ENCODE measurements at regions not wholly inside any gene's neighbourhood (a gene's known extent, or its start where the extent isn't known, plus 50 kb on each side); places are given as distances from the start of the nearest gene placed in this dataset.
"Not testable (repeated sequence)": the region's sequence is repeated elsewhere in the genome, so short reads cannot be mapped to it uniquely, and the experiment has no call there.

DNA sequence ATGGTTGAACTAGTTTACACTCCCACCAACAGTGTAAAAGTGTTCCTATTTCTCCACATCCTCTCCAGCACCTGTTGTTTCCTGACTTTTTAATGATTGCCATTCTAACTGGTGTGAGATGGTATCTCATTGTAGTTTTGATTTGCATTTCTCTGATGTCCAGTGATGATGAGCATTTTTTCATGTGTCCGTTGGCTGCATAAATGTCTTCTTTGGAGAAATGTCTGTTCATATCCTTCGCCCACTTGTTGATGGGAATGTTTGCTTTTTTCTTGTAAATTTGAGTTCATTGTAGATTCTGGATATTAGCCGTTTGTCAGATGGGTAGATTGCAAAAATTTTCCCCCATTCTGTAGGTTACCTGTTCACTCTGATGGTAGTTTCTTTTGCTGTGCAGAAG is 155.0 kb upstream of the CNKSR2 start:
- not testable (repeated sequence) for DNase-seq (ENCODE audit: low spot score)

DNA sequence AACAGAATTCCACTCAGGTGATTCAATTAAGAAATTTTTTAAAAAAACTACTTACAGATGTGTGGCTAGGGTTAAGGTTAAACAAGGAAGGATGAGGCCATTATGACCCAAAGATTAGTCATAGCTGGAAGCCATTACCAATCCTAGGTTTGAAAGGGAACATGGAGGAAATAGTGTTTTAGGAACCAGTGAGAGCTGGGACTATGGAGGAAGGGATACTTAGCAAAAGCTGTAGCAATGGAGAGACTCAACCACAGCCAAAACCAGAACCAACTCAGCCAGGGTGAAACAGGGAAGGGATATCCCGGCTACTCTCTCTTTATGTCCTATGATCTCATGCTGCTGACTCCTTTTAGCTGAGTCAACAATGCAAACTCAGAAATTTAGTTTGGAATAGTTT is 148.6 kb upstream of the CNKSR2 start:
- DNase-seq (ENCODE audit: low spot score): no peak

DNA sequence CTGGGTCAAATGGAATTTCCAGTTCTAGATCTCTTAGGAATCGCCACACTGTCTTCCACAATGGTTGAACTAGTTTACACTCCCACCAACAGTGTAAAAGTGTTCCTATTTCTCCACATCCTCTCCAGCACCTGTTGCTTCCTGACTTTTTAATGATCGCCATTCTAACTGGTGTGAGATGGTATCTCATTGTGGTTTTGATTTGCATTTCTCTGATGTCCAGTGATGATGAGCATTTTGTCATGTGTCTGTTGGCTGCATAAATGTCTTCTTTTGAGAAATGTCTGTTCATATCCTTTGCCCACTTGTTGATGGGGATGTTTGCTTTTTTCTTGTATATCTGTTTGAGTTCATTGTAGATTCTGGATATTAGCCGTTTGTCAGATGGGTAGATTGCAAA is 145.2 kb upstream of the CNKSR2 start:
- not testable (repeated sequence) for DNase-seq (ENCODE audit: low spot score)

DNA sequence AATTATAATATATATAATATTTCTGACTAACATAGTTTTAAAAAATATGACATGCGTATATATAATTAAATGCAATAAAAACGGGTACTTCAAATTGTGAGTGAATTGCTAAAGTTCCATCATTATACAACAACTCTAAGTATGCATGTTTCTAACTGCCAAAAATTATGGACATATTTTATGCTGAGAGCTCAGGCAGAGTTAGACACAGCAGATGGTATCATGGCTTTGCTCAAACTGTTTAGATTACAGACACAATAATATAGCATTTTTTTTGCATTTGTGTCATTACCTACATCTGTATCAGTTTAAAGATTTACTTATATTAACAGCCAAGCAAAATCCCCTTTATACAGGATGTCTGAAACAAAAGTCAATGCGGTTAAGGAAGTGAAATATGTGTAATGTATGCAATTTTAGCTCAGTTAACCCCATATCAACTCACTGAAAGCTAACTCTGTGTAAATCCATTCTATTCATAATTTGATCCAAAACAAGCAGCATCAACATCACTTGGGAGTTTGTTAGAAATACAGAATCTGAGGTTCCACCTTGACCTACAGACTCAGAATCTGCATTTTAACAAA is 119.1 kb upstream of the CNKSR2 start:
- DNase-seq (ENCODE audit: low spot score): no peak

DNA sequence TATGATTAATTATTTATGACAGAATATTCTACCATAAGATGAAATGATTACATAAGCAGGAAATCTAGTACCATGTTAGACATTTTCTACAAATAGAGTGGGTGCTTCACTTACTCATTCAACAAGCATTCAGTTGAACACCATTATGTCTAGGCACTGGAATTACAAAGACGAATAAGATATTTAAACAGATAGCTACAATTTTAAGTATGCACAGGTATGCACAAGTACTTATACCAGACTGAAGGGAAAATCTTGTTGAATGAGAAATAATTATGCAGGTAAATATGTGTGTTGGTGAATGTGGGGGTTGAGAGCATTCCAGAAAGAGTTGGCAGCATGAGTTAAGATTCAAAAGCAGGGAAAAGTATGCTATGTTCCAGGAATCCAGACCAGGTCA is 107.3 kb upstream of the CNKSR2 start:
- DNase-seq (ENCODE audit: low spot score): no peak

DNA sequence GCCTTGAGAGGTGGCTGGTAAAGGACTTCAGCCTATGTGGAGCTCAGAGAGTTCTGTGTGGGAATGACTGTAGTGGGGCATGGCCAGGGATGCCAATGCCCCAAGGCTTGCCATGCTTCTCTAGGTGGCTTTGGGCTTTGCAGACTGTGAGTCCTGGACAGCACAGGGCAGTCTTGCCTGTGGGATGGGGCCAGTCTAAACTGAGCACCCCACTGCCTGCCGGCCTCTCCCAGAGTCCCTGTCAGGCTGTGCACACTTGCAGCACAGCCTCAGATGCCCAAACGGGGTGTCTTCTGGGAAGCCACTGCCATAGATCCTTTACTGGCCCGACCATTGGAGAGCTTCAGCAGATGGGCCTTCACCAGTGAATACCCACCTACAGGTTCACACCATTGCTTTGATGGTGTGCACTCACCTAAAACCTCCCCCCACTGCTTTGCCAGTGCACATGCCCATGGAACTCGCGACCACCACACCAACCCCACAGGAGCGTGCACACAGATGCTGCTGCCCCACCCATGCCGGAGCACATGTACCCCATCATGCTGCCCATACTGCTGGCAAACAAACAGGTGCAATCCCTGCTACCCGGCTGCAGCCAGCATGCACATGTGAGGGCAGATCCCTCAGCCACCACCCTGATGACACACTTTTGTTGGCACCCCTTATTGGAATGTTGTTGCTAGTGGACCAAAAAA is 97.3 kb upstream of the CNKSR2 start:
- DNase-seq (ENCODE audit: low spot score): no peak

DNA sequence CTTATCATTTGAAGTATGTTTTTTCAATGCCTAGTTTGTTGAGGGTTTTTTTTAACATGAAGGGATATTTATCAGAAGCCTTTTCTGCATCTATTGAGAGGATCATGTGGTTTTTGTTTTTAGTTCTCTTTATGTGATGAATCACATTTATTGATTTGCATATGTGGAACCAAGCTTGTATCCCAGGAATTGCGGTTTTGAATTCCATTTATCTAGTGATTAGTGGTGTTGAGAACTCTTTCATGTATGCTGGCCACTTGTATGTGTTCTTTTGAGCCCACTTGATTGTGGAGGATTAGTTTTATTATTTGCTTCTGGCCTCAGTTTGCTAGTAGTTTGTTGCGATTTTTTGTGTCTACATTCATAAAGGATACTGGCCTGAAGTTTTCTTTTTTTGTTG is 85.0 kb upstream of the CNKSR2 start:
- DNase-seq (ENCODE audit: low spot score): no peak

DNA sequence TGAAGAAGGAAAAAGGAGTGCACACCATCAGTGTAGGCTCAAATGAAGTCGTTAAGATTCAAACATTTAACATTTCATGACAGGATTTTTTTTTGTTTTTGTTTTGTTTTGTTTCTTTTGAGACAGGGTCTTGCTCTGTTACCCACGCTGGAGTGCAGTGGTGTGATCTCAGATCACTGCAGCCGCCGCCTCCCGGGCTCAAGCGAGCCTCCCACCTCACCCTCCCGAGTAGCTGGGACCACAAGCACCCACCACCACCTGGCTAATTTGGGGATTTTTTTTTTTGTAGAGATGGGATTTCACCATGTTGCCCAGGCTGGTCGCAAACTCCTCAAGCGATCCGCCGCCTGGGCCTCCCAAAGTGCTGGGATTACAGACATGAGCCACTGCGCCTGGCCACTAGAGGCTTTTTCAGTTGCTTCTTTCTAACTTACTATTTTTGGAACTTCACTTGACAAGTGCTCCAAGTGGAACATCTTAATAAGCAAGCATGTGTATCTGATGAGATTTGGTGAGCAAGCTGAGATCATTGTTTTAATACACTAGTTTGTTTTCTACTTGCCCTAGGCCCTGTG is 78.9 kb upstream of the CNKSR2 start:
- no peak for DNase-seq (ENCODE audit: low spot score)

DNA sequence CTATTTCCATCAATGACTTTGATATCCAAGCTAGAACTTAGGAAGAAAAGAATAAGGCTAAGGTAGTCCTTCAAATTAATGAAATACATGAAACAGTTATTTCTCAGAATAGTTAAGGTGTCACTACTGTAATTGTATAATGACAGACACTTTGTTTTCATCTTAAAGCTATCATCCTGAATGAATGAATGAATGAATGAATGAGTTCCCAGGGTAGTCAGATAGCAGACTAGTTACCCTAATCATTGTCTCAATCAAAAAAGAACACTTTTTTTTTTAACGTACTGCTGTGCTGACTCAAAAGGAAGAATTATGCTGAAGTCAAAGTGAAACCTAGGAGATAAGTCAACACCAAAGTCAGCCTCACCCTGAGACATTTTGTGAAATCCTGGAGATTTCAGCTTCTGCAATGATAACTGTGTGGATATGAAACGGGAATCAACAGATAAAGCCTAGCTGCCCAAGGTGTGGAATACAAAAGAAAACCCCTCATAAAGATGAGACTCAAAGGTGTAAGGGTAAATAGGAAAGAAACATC is 68.3 kb upstream of the CNKSR2 start:
- no peak for DNase-seq (ENCODE audit: low spot score)

DNA sequence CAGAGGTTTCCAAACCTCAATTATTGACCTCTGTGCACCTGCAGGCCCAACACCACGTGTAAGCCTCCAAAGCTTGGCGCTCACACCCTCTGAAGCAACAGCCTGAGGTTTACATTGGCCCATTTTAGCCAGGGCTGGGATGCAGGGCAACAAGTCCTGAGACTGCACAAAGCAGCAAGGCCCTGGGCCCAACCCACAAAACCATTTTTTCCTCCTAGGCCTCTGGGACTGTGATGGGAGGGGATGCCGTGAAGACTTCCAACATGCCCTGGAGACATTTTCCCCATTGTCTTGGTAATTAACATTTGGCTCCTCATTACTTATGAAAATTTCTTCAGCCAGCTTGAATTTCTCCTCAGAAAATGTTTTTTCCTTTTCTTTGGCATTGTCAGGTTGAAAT is 54.9 kb upstream of the CNKSR2 start:
- no peak for DNase-seq (ENCODE audit: low spot score)

Data from pons (tissue), 1 donor.